GM04504 (cell line): ENCODE measurements at regions not wholly inside any gene's neighbourhood (a gene's known extent, or its start where the extent isn't known, plus 50 kb on each side); places are given as distances from the start of the nearest gene placed in this dataset.
A peak's percentile ranks its signal among the peaks of the same experiment; 100 is the strongest.
"Not testable (repeated sequence)": the region's sequence is repeated elsewhere in the genome, so short reads cannot be mapped to it uniquely, and the experiment has no call there.

Experiments used
- DNase-seq: peaks from one replicate; pipeline ENCODE4 v3.0.0-alpha.2; 2012; ENCODE audit warnings: low read depth

DNA sequence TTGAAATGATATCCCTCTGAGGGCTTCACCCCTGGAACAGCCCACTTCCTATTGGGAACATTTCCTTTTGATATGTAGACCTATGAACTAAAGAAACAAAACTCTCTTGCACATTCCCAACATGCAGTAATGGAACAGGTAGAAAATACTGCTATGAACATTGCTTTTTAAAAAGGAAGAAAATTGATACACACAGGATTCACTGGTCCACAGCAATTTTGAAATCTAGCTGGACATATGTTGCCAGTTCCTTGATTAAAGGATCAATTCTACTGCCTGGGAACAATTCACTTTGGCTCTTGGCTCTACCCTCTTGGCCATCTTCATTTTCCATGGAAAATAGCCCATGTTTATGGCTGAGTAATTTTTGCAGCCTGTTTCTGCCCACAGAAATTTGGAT lies 74.9 kb upstream of the ZNF280D start:
- no peak for DNase-seq

DNA sequence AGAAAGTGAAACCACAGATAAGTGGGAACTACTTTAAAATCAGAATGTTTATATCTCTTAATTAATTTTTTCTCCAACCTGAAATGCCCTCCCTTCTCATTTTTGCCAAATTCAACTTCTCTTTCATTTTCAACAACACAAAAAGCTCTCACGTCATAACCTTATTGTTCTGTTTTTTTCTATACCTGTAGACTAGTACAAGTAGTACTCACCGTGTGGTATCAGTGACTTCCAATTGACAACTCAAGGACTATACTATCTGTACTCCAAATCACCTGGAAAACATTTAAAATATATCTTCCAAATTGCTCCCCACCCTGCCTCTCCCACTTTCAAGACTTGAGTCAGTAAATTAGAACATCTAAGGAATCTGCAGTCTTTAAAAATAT lies 72.8 kb upstream of the ZNF280D start:
- no peak for DNase-seq

DNA sequence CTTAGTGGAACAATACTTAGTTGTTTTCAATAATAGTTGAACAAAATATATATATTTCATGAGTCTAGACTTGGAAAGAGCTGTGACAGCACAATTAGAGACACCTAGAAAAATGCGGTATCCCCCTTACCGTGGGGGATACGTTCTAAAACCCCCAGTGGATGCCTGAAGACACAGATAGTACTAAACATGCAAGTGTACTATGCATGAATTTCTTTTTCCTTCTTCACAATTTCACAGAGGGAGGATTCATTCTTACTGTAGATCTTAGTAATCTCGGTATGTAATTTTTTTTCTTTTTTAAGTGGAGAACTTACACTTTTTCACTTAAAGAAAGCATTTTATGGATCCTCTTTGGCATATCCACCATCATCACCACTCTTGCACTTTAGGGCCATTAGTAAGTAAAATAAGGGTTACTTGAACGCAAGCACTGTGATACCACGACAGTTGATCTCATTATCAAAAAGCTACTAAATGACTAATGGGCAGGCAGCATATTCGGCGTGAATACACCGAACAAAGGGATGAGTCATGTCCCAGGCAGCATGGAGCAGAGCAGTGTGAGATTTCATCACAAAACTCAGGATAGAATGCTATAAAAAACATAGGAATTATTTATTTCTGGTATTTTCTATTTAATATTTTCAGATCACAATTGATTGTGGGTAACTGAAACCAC lies 72.3 kb upstream of the ZNF280D start:
- DNase-seq, result peak; percentile 56

DNA sequence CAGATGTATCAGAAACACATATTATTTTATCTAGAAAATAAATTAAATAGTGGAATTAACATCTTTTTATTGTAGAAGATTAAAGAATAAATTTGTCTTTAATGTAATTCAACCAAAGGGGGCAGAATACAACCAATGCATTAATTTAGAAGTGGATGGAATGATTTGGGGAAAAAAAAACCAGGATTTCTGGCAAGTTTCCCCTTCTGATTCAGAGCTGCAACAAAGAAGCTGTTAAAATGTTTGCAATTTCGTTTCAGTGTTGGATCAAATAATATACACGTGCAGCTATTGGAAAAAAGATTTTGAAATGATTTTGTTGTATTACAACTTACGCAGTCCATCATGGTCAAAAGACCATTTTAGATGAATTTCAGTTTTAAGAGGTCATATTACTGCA lies 71.6 kb upstream of the ZNF280D start:
- DNase-seq, result no peak

DNA sequence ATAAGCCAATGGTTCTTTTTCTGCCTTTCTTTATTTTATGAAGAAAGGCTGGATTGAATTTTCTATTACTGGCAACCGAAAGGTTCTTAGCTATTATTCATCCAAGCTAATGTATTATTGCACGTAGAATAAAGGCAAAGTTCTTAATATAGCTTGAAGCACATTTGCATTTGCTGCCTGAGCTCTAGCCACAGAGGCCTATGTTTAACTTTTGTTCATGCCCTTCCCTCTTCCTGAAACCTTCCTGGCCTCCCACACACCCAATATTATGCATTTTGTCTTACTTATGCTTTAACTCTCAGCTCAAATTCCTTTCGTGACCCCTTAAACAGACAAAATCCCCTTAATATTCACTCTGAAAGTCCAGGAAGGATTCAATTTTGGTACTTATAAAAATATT lies 71.0 kb upstream of the ZNF280D start:
- no peak for DNase-seq

DNA sequence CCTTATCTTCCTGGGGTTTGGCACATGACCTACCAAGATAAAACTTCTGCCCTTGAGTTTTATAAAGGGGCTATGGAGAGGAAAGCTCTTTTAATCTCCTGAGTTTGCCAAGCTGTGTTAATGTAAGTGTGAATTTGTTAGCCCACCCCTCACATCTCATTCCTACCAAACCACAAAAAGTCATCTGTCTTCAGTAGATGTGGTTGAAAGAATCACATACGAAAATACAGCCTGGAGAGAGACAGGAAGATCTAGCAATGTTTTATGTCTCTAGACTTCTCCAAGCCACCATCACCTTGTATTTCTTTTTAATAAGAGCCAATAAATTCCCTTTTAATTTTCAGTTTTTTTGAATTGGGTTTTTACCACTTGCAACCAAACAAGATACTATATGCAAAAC lies 68.9 kb upstream of the ZNF280D start:
- no peak for DNase-seq

DNA sequence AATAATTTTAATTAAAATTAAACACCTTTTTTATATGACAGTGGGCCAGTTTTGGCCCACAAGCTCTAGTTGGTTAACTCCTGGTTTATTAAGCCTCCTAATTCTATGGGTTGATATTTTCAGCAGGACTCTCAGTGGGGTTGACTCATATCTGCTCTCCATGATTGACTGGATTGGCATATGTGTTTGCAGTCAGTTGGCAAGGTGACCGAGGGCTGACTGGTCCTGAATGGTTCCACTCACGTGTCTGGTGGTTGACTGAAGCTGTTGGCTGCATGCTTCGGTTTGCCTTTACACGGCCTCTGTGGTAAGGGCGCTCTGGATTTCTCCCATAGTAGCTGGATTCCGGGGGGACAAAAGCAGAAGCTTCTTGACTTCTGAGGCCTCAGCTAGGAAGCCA lies 65.3 kb upstream of the ZNF280D start:
- DNase-seq, result no peak

DNA sequence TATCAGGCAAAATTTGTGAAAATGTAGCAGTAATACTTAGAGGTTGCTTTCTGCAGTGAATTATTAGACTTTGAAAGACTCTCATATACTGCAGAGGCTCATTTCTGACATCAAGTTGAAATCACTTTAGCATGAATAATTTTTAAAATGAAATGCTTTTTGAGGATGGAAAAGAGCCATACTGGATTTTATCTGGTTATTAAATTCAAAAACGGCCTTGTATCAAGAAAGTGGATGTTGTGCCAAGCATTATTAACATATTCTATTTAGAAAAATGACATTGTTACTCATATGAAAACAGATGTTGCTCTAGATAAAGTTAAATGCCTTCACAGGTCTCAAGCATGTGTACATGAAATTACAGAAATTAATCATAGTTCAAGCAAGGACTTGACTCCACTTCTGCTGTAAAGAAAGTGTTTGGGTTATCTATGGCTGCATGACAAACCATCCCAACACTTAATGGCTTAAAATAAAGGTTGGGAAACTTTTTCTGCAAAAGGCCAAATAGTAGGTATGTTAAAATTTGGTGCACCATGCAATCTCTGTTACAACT lies 64.5 kb upstream of the ZNF280D start:
- DNase-seq, result no peak

DNA sequence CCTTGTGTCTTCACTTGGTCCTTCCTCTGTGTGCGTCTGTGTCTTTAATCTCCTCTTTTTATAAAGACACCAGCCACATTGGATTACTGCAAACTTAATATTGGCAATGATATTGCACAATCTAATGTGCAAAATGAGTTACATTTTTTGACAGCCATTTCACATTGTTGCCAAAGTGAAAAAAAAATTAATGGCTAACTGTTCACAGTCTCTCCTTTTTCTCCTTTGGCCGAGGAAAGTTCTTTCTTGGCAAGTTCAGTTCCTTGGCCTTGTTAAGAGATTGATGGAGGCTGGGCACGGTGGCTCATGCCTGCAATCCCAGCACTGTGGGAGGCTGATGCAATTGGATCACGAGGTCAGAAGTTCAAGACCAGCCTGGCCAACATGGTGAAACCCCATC lies 62.2 kb upstream of the ZNF280D start:
- no peak for DNase-seq

DNA sequence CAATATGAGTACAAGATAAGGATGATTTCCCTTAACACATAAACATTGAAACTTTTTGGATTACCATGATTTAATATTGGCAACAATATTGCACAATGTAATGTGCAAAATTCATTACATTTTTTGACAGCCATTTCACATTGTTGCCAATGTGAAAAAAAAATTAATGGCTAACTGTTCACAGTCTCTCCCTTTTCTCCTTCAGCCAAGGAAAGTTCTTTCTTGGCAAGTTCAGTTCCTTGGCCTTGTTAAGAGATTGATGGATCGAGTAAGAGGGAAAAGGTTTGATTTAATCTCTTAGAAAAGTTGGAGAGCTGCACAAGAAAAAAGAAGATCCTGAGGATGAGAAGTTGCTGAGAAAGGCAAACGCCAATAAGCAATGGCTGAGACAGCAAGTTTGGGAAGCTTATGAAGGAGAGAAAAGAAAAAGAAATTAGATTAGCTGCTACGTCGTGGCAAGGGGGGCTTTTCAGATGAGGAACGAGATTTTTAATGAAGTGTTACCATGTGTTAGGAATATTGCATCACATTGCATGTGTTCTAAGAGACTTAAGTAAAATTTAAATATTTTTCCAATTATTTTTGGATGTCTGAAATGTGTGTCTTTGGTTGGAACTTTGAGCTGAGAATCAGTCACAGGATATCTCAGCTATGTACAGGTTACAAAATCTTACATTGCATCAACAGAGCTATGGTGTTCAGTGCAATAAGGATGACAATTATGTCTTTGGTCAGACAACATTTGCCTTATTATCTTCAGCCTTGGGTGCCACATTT lies 61.4 kb upstream of the ZNF280D start:
- peak; percentile 29 for DNase-seq

DNA sequence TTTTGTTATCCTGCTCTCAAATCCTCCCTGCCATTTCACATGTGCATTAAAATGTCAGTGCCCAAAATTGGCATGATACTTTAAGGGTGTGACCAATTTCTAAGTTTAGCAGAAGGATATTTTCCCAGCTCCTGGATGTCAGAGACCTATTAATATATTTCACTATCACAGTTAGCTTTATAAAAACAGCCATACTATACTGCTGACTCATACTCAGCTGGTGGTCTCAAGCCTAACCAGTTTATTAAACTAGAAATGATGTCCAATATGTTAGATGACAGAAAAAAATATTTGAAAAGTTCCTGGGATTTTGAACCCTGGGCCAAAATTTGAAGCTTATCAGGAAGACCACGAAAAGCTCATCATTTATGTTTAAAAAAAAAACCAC lies 60.9 kb upstream of the ZNF280D start:
- DNase-seq, result peak; percentile 25

DNA sequence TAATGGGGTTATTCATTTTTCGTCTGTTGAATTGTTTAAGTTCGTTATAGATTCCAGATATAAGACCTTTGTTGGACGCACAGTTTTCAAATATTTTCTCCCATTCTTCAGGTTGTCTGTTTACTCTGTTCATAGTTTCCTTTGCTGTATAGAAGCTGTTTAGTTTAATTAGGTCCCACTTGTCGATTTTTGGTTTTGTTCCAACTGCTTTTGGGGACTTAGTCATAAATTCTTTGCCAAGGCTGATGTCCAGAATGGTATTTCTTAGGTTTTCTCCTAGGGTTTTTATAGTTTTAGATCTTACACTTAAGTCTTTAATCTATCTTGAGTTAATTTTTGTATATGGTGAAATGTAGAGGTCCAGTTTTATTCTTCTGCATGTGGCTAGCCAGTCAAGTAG lies 58.9 kb upstream of the ZNF280D start:
- DNase-seq, result no peak

DNA sequence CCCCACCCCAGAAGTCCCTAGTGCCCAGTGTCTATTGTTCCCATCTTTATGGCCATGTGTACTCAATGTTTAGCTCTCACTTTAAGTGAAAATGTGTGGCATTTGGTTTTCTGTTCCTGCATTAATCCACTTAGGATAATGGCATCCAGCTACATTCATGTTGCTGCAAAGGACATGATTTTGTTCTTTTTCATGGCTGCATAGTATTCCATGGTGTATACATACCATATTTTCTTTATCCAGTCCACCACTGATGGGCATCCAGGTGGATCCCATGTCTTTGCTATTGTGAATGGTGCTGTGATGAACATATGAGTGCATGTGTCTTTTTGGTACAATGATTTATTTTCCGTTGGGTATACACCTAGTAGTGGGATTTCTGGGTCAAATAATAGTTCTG lies 58.2 kb upstream of the ZNF280D start:
- not testable (repeated sequence) for DNase-seq

DNA sequence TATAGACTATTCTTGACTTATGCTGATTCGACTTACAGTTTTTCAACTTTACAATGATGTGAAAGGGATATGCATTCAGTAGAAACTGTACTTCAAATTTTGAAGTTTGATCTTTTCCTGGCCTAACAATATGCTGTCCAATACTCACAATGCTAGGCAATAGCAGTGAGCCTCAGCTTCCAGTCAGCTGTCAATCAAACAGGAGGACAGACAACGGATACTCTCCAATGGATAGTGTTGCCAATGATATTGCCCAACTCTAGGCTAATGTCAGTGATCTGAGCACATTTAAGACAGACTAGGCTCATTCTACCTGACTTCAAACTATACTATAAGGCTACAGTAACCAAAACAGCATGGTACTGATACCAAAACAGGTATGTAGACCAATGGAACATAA lies 55.0 kb upstream of the ZNF280D start:
- DNase-seq, result no peak

DNA sequence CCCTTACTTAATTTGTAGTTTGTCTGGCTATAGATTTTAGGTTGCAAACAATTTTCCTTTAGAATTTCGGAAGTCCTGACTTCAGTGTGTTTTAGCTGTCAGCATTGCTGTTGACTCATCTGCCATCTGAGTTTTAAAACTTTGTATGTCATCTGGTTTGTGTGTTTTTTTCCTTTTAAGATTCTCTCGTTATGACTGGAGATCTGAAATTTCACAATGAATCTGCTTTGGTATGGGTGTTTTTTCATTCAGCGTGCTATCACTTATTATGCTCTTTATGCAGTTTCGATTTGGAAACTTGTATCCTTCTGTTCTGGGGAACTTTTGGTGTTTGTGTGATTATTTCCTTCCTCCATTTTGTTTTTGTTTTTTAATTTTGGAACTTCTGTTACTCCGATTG lies 53.7 kb upstream of the ZNF280D start:
- peak; percentile 55 for DNase-seq

DNA sequence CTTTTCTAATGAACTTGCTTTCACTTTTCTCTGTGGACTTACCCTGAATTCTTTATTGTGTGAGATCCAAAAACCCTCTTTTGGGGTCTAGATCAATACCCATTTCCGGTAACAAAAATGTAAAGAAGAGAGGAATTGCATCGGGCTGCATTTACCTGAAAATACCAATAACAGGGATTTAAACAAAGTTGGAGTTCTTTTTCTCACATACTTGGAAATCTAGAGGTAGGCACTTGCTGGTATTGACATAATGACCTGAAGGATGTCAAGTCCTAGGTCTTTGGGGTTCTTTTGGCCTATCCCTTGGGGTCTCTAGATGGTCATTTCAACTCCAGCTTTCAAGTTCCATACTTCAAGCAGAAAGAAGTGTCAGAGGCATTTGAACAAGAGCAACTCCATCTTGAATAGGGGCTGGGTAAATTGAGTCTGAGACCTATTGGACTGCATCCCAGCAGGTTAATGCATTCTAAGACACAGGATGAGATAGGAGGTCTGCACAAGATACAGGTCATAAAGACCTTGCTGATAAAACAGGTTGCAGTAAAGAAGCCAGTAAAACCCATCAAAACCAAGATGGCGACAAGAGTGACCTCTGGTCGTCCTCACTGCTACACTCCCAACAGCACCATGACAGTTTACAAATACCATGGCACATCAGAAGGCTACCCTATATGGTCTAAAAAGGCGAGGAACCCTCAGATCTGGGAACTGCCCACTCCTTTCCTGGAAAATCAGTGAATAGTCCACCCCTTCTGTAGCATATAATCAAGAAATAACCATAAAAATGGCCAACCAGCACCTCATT lies 50.8 kb upstream of the ZNF280D start:
- no peak for DNase-seq

DNA sequence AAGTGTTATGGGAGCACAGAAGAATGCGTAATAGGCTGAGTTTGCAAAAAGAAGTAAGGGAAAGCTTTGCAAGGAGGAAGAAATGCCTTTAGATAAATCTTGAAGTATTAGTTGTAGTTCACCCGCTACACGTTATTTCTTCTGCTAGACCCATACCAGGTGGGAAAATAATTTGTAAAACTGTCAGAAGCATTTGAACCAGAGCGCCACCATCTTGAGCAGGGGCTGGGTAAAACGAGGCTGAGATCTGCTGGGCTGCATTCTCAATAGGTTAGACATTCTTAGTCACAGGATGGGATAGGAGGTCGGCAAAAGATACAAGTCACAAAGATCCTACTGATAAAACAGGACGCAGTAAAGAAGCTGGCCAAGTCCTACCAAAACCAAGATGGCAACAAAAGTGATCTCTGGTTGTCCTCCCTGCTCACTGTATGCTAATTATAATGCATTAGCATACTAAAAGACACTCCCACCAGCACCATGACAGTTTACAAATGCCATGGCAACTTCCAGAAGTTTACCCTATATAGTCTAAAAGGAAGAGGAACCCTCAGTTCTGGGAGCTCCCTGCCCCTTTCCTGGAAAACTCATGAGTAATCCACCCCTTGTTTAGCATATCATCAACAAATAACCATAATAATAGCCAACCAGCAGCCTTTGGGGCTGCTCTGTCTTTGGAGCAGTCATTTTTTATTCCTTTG lies 50.0 kb upstream of the ZNF280D start:
- no peak for DNase-seq
